H1 (cell line): ENCODE measurements at regions not wholly inside any gene's neighbourhood (a gene's known extent, or its start where the extent isn't known, plus 50 kb on each side); places are given as distances from the start of the nearest gene placed in this dataset.

ENCODE experiments used
- CTCF ChIA-PET: fragments of 300-600 bp; sonication (Branson Sonifier 250); formaldehyde crosslinking; loops from one replicate; lab custom pipeline; 2021; ENCODE audit not compliant: partially characterized antibody; lab: Charles Lee
- POLR2A ChIA-PET: fragments of 300-600 bp; sonication (Branson Sonifier 250); formaldehyde crosslinking; loops from one replicate; lab custom pipeline; 2021; ENCODE audit warnings: inconsistent platforms; ENCODE audit not compliant: partially characterized antibody; lab: Charles Lee
- DNase-seq, 2 experiments: peaks; one replicate each; pipeline versions ENCODE4 v3.0.0 to v3.0.0-alpha.2; 2010 to 2022; ENCODE audit warnings: low spot score in 2 of 2, low read depth in 1 of 2, mixed read lengths in 1 of 2
- FAIRE-seq: peaks from 2 replicates; lab custom pipeline; 2011; peaks lifted over from hg19 to GRCh38; lab: Jason Lieb, UNC
- H2AFZ ChIP-seq: 2 replicates; pipeline ENCODE4 v1.8.1; 2012; ENCODE audit warnings: low read length, inconsistent platforms
- H2AK5ac ChIP-seq: 2 replicates; pipeline ENCODE4 v1.6.1; 2013; ENCODE audit warnings: low read depth, low read length
- H2BK120ac ChIP-seq: replicated peaks from 2 replicates; pipeline ENCODE3; 2013; ENCODE audit warnings: low read depth, low read length, inconsistent platforms
- H2BK12ac ChIP-seq: 2 replicates; pipeline ENCODE4 v1.6.1; 2013; ENCODE audit warnings: low read depth, low read length
- H2BK15ac ChIP-seq: 2 replicates; pipeline ENCODE4 v1.6.1; 2013; ENCODE audit warnings: low read length
- H2BK20ac ChIP-seq: 2 replicates; pipeline ENCODE4 v1.6.1; 2013; ENCODE audit warnings: low read length
- H2BK5ac ChIP-seq: 2 replicates; pipeline ENCODE4 v1.6.1; 2013; ENCODE audit warnings: low read depth, low read length
- H3K14ac ChIP-seq: 2 replicates; pipeline ENCODE4 v1.6.1; 2013; ENCODE audit warnings: inconsistent platforms; ENCODE audit not compliant: insufficient read length
- H3K18ac ChIP-seq: 2 replicates; pipeline ENCODE4 v1.6.1; 2013; ENCODE audit warnings: low read length; ENCODE audit errors: extremely low read depth
- H3K23ac ChIP-seq: 2 replicates; pipeline ENCODE4 v1.6.1; 2013; ENCODE audit warnings: inconsistent platforms; ENCODE audit not compliant: insufficient read length
- H3K23me2 ChIP-seq: 2 replicates; pipeline ENCODE4 v1.6.1; 2013; ENCODE audit warnings: low read depth, low read length
- H3K27ac ChIP-seq: 2 replicates; pipeline ENCODE4 v1.6.1; 2011; ENCODE audit warnings: low read depth, low read length, inconsistent platforms
- H3K27me3 ChIP-seq, 4 experiments: replicated peaks in 1 of 4; 1 replicate in 1 of 4; 2 replicates in 3 of 4; pipeline versions ENCODE4 v1.6.1 to v1.8.1; 2011 to 2013; ENCODE audit warnings: low read length in 3 of 4, mild to moderate bottlenecking in 3 of 4, inconsistent platforms in 2 of 4, mixed read lengths in 2 of 4, moderate library complexity in 1 of 4; ENCODE audit not compliant: control insufficient read depth in 3 of 4, insufficient read depth in 3 of 4; ENCODE audit errors: extremely low read depth in 1 of 4
- H3K36me3 ChIP-seq, 4 experiments: 2 replicates each; pipeline versions ENCODE4 v1.6.1 to v1.8.1; 2011 to 2013; ENCODE audit warnings: mild to moderate bottlenecking in 4 of 4, low read length in 3 of 4, moderate library complexity in 2 of 4, control low read depth in 1 of 4, inconsistent platforms in 1 of 4; ENCODE audit not compliant: insufficient read depth in 4 of 4, control insufficient read depth in 2 of 4
- H3K4ac ChIP-seq: replicated peaks from 2 replicates; pipeline ENCODE3; 2013; ENCODE audit warnings: low read length, low read depth, mixed read lengths, inconsistent platforms; ENCODE audit not compliant: insufficient read length
- H3K4me1 ChIP-seq, 4 experiments: replicated peaks in 1 of 4; 1 replicate in 1 of 4; 2 replicates in 3 of 4; pipeline versions ENCODE4 v1.6.1 to v1.8.1; 2011 to 2013; ENCODE audit warnings: low read length in 3 of 4, inconsistent platforms in 2 of 4, mixed read lengths in 1 of 4; ENCODE audit not compliant: insufficient read depth in 4 of 4, control insufficient read depth in 3 of 4
- H3K4me2 ChIP-seq, 2 experiments: 2 replicates each; pipeline versions ENCODE4 v1.6.1 to v1.8.1; 2011 to 2013; ENCODE audit warnings: low read depth in 2 of 2, low read length in 2 of 2, control low read depth in 1 of 2, inconsistent platforms in 1 of 2, mild to moderate bottlenecking in 1 of 2; ENCODE audit not compliant: insufficient read depth in 1 of 2
- H3K4me3 ChIP-seq, 4 experiments: fragments of 200-600, 300-600 bp in 1 of 4; sonication (generic), shearing (Covaris generic), sonication (Bioruptor Twin) in 1 of 4; 2 replicates each; pipeline versions ENCODE4 v1.5.1 to v1.8.1; 2011 to 2016; ENCODE audit warnings: low read length in 4 of 4, low read depth in 3 of 4, control low read depth in 2 of 4, inconsistent platforms in 2 of 4, mild to moderate bottlenecking in 2 of 4, mixed read lengths in 1 of 4, moderate library complexity in 1 of 4; ENCODE audit not compliant: insufficient read depth in 2 of 4; ENCODE audit errors: extremely low read depth in 1 of 4
- H3K56ac ChIP-seq: replicated peaks from 2 replicates; pipeline ENCODE3; 2013; ENCODE audit warnings: low read depth, mild to moderate bottlenecking, mixed read lengths, low read length, inconsistent platforms; ENCODE audit not compliant: insufficient read length
- H3K79me1 ChIP-seq: 2 replicates; pipeline ENCODE4 v1.6.1; 2013; ENCODE audit warnings: low read depth, low read length, control low read depth
- H3K79me2 ChIP-seq, 2 experiments: 2 replicates each; pipeline versions ENCODE4 v1.6.1 to v1.8.1; 2012 to 2013; ENCODE audit warnings: low read length in 2 of 2, mild to moderate bottlenecking in 2 of 2, inconsistent platforms in 1 of 2; ENCODE audit not compliant: insufficient read depth in 2 of 2, control insufficient read depth in 1 of 2
- H3K9ac ChIP-seq, 4 experiments: replicated peaks in 1 of 4; 1 replicate in 1 of 4; 2 replicates in 3 of 4; pipeline versions ENCODE4 v1.6.1 to v1.8.1; 2011 to 2013; ENCODE audit warnings: low read depth in 3 of 4, low read length in 3 of 4, control low read depth in 2 of 4, mild to moderate bottlenecking in 2 of 4, moderate library complexity in 2 of 4, inconsistent platforms in 1 of 4; ENCODE audit errors: extremely low read depth in 1 of 4
- H3K9me3 ChIP-seq, 2 experiments: 2 replicates each; pipeline versions ENCODE4 v1.6.1 to v1.8.1; 2012 to 2013; ENCODE audit warnings: mild to moderate bottlenecking in 2 of 2, moderate library complexity in 2 of 2, control low read depth in 1 of 2, inconsistent platforms in 1 of 2, low read depth in 1 of 2, low read length in 1 of 2, mixed read lengths in 1 of 2; ENCODE audit not compliant: insufficient read depth in 2 of 2
- H4K20me1 ChIP-seq, 2 experiments: replicated peaks in 1 of 2; 2 replicates each; pipeline versions ENCODE3 to v1.8.1; 2011 to 2013; ENCODE audit warnings: inconsistent platforms in 2 of 2, low read length in 2 of 2, mild to moderate bottlenecking in 1 of 2; ENCODE audit not compliant: insufficient read depth in 2 of 2, control insufficient read depth in 1 of 2
- H4K5ac ChIP-seq: 2 replicates; pipeline ENCODE4 v1.6.1; 2013; ENCODE audit warnings: low read length, low read depth, mixed read lengths, inconsistent platforms; ENCODE audit not compliant: insufficient read length
- H4K8ac ChIP-seq: 2 replicates; pipeline ENCODE4 v1.8.0; 2013; ENCODE audit warnings: mild to moderate bottlenecking, moderate library complexity, low read length, inconsistent platforms; ENCODE audit not compliant: insufficient read depth; ENCODE audit errors: extremely low read depth
- H4K91ac ChIP-seq: replicated peaks from 2 replicates; pipeline ENCODE3; 2013; ENCODE audit warnings: low read length, mixed read lengths, inconsistent platforms; ENCODE audit not compliant: insufficient read length
- BRCA1 ChIP-seq: IDR thresholded peaks from 2 replicates; pipeline ENCODE4 v1.6.1; 2012; ENCODE audit warnings: low read depth, low read length, improper control_type of control experiment
- CBX8 ChIP-seq: fragments of 300-800, 300-1000 bp; sonication (generic); IDR thresholded peaks from 2 replicates; pipeline ENCODE4 v1.7.1; 2016; ENCODE audit warnings: low read depth, low read length, borderline replicate concordance
- CHD1 ChIP-seq: IDR thresholded peaks from 2 replicates; pipeline ENCODE4 v1.6.1; 2012; ENCODE audit warnings: low read depth, low read length, improper control_type of control experiment
- CTCF ChIP-seq, 3 experiments: IDR thresholded peaks; 1 replicate in 2 of 3; 2 replicates in 1 of 3; pipeline versions ENCODE4 v1.5.1 to v1.6.1; 2011; ENCODE audit warnings: low read length in 3 of 3, mild to moderate bottlenecking in 3 of 3, inconsistent platforms in 2 of 3, low read depth in 1 of 3, moderate library complexity in 1 of 3; ENCODE audit not compliant: insufficient read depth in 1 of 3; ENCODE audit errors: control extremely low read depth in 1 of 3
- KDM4A ChIP-seq: IDR thresholded peaks from one replicate; pipeline ENCODE4 v1.7.1; 2012; ENCODE audit warnings: low read depth, mild to moderate bottlenecking, moderate library complexity, low read length, inconsistent platforms; ENCODE audit not compliant: severe bottlenecking
- POLR2A ChIP-seq, 2 experiments: IDR thresholded peaks; 1 replicate in 1 of 2; 2 replicates in 1 of 2; pipeline ENCODE4 v1.6.1; 2011; ENCODE audit warnings: low read depth in 2 of 2, low read length in 2 of 2, mild to moderate bottlenecking in 2 of 2; ENCODE audit errors: control extremely low read depth in 1 of 2
- RAD21 ChIP-seq, 2 experiments: IDR thresholded peaks in 1 of 2; conservative IDR thresholded peaks in 1 of 2; 2 replicates each; pipeline ENCODE4 v1.6.1; 2011; ENCODE audit warnings: low read depth in 2 of 2, low read length in 2 of 2, improper control_type of control experiment in 1 of 2, inconsistent platforms in 1 of 2, mild to moderate bottlenecking in 1 of 2, moderate library complexity in 1 of 2
- RNF2 ChIP-seq: fragments of 200-900, 300-1000 bp; sonication (generic); IDR thresholded peaks from 2 replicates; pipeline ENCODE4 v1.7.1; 2016; ENCODE audit warnings: borderline replicate concordance, low read depth, mild to moderate bottlenecking, antibody characterized with exemption, low read length; ENCODE audit not compliant: poor library complexity, severe bottlenecking; ENCODE audit errors: missing control alignments
- SIRT6 ChIP-seq: IDR thresholded peaks from one replicate; pipeline ENCODE4 v1.7.1; 2012; ENCODE audit warnings: low read length, inconsistent platforms
- SIX5 ChIP-seq: IDR thresholded peaks from 2 replicates; pipeline ENCODE4 v1.6.1; 2011; ENCODE audit warnings: mild to moderate bottlenecking, low read depth, low read length
- SUZ12 ChIP-seq: fragments of 200-600 bp; sonication (generic); IDR thresholded peaks from 2 replicates; pipeline ENCODE4 v1.6.1; 2012; ENCODE audit warnings: mild to moderate bottlenecking, inconsistent platforms, low read length, moderate library complexity, mixed read lengths
- TBP ChIP-seq: IDR thresholded peaks from 2 replicates; pipeline ENCODE4 v1.6.1; 2011; ENCODE audit warnings: low read depth, low read length, improper control_type of control experiment
- TCF12 ChIP-seq: IDR thresholded peaks from 2 replicates; pipeline ENCODE4 v1.6.1; 2011; ENCODE audit warnings: low read depth, mild to moderate bottlenecking, low read length
- WGBS, 2 experiments: shearing (Covaris generic) in 1 of 2; methylation state at CpG; one replicate each; pipeline versions ENCODE4 v1.1.6 to v1.1.7; 2013 to 2015; ENCODE audit warnings: low lambda C conversion rate in 2 of 2, mixed read lengths in 2 of 2, inconsistent platforms in 1 of 2, low coverage in 1 of 2, missing lambda C conversion rate in 1 of 2; ENCODE audit not compliant: insufficient replicate concordance in 2 of 2, insufficient coverage in 1 of 2, insufficient read length in 1 of 2; ENCODE audit errors: extremely low coverage in 1 of 2, missing lambda C conversion rate in 1 of 2; 5-methylcytosine and 5-hydroxymethylcytosine counted together

DNA sequence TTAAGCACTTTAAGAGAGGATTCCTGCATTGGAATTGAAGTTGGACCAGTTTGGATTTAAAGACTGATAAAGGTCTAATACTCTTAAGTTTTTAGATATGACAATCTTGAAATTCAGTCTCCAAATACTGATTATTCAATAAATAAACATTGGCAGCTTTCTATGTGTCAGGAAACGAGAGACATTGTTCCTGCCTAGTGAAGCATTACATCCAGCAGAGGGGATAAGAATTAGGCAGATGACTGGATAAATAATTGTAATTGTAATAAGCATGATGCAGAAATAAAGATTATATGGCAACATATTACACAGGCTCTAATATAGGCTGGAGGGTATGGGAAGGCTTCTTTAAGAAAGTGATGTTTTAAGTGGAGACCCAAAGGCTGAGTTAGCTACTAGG is 226.5 kb upstream of the MMADHC start:
- no peak overlapping the region for H2BK15ac ChIP-seq
- no peak overlapping the region for H3K27ac ChIP-seq
- H2BK20ac ChIP-seq: no peak overlapping the region
- no peak overlapping the region for H3K14ac ChIP-seq
- no peak overlapping the region for H2BK5ac ChIP-seq
- H3K56ac ChIP-seq: no peak overlapping the region
- no peak overlapping the region for H2AFZ ChIP-seq
- H2BK12ac ChIP-seq: no peak overlapping the region
- H2BK120ac ChIP-seq: no peak overlapping the region
- no peaks in the 10 kb centered on the region for H3K23me2 ChIP-seq
- H3K36me3 ChIP-seq: no peaks in the 10 kb centered on the region
- H3K18ac ChIP-seq: no peak overlapping the region
- H4K91ac ChIP-seq: no peak overlapping the region
- H3K4me1 ChIP-seq: no peaks in the 10 kb centered on the region
- no peak overlapping the region for H3K23ac ChIP-seq
- no peak overlapping the region for H2AK5ac ChIP-seq
- ChIA-PET POLR2A (no interaction called here), CTCF (no interaction called here)
- H3K9me3 ChIP-seq: no peaks in the 10 kb centered on the region
- no peak overlapping the region for H3K4me3 ChIP-seq
- H4K20me1 ChIP-seq: no peaks in the 10 kb centered on the region
- 76% methylated on average over 1 of the region's 1 CpG; no CpG with 5 or more reads in 1 of the 2 experiments for WGBS, 2 experiments
- H4K8ac ChIP-seq: no peak overlapping the region
- H3K4me2 ChIP-seq: no peak overlapping the region
- no peak overlapping the region for H3K4ac ChIP-seq
- H3K27me3 ChIP-seq: no peaks in the 10 kb centered on the region
- no peak overlapping the region for H3K9ac ChIP-seq
- DNase-seq: no peak
- no peaks in the 10 kb centered on the region for H3K79me2 ChIP-seq
- no peak for FAIRE-seq
- H4K5ac ChIP-seq: no peak overlapping the region
- H3K79me1 ChIP-seq: no peaks in the 10 kb centered on the region
- TF ChIP-seq CHD1 (no peak), SIRT6 (no peak), BRCA1 (no peak), SUZ12 (no peak), TCF12 (no peak), TBP (no peak), SIX5 (no peak), POLR2A (IDR thresholded peaks at IDR 0.05; ENCODE audit: control extremely low read depth in 1 of 2, low read depth in 2 of 2, low read length in 2 of 2) (no peak), CTCF (IDR thresholded peaks at IDR 0.05; ENCODE audit: control extremely low read depth in 1 of 3, insufficient read depth in 1 of 3, low read depth in 1 of 3, low read length in 3 of 3) (no peak), RAD21 (IDR thresholded peaks at IDR 0.05 in 1 of 2, conservative IDR thresholded peaks at IDR 0.05 in 1 of 2; ENCODE audit: low read depth in 2 of 2, low read length in 2 of 2) (no peak), CBX8 (no peak), RNF2 (no peak), KDM4A (no peak)
